ENCODE measurements at regions not wholly inside any gene's neighbourhood (a gene's known extent, or its start where the extent isn't known, plus 50 kb on each side); places are given as distances from the start of the nearest gene placed in this dataset.

DNA sequence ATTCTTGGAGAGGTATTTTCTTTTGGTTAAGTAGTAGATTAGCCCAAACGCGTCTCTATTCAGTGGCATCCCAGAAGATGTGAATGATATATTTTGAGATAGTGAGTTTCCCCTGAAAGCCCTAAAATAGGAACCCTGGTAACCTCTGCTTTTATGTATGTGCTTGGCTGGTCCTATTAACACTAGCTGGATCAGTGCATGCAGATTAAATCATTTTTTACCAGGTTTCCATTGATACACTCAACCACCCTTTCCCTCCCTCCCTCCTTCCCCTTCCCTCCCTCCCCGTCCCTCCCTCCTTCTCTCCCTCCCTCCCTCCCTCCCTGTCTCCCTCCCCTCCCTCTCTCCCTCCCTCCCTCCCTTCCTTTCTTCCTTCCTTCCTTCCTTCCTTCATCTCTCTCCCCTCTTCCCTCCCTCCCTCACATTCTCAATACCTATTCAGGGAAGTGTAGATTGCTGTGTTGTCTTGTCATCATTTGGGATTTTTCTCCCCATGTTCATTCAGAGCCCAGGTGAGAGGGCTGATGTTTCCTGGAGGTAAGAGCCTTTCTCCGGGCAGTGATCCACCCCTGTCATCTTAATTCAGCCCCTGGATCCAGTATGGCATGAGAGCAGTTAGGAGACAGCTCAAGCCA is 406.8 kb downstream of the PRDM2 start:
- no peak for DNase-seq

- no peak for DNase-seq
These were observed 408.6 kb downstream of the PRDM2 start for GRCh38 chr1:14108356-14109275.

GRCh38 chr1:14109276-14109635 is 409.3 kb downstream of the PRDM2 start:
- no peak for DNase-seq

GRCh38 chr1:14110040-14110439 is 410.1 kb downstream of the PRDM2 start:
- no peak for DNase-seq

- DNase-seq = no peak
These were observed 411.1 kb downstream of the PRDM2 start for GRCh38 chr1:14111121-14111520.

GRCh38 chr1:14112613-14113012 is 412.6 kb downstream of the PRDM2 start:
- no peak for DNase-seq

DNA sequence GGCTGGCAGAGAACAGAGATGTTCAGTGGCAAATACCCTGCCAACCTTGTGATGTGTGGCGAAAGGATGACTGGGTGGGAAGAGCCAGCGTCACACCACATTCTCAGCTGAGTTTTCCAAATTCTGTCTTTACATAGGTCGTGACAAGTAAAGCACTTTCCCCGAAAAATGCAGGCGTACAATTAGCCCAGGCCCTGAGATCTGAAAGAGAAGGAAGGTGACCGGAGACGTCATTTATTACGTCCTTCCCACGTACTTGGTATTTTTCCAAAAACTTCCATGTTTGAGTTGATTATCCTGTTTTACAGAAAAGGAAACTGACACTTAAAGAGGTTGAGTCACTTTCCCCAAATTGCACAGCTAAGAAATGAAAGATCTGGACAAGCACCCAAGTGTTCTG is 413.3 kb downstream of the PRDM2 start:
- DNase-seq = no peak

GRCh38 chr1:14113841-14114567 is 414.0 kb downstream of the PRDM2 start:
- no peak for DNase-seq

DNA sequence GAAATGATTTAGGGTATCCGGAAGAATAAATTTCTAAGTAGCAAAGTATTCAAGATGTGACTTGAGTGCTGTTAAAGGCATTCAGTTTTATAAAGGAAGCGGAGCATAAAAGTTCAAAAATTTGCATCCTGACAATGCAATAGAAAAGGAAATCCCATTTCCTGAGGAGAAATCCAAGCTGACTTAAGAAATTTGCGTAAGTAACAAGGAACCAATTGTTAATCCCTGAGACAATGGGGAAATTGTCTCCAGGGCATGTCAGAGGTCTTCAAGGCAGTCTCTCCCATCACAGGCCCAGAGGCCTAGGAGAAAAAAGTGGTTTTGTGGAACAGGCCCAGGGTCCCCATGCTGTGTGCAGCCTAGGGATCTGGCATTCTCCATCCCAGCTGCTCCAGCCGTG is 416.0 kb downstream of the PRDM2 start:
- no peak for DNase-seq

DNA sequence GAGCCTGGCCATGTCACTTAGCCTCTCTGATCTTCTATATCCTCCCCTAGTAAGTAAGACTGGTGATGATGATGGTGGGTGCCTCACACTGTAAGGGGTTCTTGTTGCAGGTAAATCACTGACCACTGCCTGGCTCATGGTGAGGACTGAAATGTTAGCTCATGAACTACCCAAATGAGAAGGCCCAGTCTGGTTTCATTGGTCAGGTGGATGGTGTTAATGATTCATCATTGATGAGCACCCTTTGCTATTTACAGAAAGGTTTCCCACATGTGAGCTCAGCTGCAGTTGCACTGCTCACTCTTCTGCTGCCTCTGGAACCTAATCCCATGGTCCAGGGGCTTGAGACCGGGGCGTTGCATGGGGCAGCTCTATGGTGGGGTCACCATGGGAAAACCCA is 417.7 kb downstream of the PRDM2 start:
- DNase-seq = no peak

DNA sequence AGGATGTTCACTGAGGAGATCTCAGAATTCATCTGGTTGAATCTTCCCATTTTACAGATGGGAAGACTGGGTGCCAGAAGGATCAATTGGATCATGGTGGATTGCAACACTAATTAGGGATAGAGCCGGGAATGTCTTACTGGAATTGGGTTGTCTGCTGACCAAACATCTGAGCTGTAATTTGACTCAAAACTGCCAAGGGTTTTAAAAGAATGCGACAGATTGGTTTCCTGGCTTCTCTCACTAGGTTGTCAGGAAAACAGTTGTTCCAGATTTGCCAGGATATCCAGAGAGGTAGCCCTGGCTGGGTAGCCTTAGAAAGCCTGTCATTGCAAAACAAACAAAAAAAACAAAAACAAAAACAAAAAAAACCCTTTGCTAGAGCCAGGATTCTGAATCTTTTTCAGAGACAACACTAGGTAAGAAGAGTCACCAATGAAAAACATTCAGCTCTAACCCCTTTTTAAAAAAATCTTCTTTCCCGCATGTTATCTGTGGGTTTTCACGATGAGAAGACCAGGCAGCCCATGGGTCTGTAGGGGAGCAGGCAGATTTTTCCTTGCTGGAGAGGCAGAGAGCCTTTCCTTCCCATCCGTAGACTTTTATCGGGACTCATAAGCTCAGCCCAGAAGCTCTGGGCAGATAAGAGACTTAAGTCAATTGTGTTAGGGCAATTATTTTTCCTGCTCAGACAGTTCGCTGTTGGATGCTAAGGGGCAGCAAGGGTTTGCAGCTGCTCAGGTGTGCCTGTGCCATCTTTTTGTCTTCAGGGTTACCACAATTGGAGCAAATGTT is 418.9 kb downstream of the PRDM2 start:
- no peak for DNase-seq

DNA sequence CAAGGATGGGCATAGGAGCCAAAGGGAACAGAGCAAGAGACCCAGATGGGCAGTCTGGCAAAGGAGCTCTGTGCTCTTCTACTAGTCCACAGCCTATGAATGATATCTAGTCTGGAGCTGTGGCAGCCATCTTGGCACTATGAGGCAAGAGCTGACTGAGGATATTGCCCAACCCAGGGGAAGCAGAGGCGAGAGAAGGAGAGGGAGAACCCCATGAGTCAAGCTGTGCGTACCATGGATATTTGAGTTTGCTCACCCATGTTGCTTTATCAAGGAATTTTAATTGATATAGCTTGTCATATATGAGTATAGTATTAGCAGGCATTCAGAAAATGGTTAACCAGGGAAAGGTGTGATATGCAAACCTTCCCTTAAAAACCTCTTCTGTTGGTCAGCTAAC is 420.9 kb downstream of the PRDM2 start:
- no peak for DNase-seq

GRCh38 chr1:14128096-14128495 is 428.1 kb downstream of the PRDM2 start:
- no peak for DNase-seq

DNA sequence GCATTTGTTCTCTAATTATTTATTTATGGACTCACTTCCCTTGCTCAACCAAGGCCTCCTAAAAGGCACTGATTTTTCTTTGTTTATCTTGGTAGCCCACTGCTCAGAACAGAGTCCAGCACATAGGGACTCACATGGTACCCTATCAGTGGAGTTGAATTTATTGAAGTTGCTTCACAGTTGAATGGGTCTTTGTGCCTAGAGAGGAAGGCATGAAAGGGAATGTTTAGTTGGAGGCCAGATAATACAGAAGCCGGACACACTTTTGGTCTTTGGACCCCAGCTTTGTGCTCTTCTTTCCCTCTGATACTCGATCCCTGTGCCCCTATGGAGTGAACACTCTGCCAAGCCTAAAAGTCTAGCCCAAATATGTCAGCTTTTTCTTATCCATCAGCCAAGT is 429.0 kb downstream of the PRDM2 start:
- no peak for DNase-seq

DNA sequence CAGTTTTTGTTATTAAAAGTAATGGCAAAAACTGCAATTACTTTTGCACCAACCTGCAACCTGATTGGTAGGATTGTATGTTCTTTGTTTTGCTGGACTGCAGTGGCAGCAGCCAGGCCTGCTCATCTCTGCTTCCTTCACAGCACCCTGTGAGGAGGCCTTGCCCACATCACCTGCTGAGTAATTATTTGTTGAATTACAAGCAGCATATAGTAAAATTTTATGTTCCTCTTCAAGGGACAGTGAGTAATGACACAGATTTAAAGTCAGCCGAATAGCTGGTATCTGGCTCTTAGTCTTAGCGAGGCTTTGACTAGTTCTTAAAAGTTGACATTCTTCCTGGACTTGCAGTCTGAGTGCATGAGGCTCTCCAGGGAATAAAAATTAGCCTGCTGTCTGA is 435.1 kb downstream of the PRDM2 start:
- DNase-seq = no peak

DNA sequence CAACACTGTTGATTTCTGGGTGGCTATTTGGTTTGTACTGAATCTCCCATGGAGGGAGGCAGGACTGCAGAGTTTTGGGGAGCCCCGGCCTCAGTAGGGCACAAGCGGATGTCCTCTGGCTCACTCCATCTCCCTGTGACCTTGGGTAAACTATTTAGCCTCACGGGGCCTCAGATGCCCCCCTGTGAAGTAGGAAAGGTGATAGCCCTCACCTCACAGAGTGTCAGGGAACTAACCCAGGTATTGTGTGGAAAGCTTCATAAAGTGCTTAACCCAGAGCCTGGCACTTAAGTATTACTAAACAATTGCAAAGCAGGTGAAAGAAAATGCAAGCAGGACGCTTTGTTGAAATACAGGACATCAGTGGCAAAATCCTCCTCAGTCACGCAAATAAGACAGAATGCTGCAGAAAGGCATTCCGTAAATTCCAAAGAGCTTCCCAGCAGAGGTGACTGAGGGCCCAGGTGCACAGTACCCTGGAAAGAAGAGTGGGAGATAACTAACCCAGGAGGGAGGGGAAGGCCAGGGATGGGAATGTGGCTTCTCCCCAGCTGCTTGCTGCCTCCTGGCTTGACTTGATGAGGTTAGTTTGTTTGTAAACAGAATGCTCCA is 436.3 kb downstream of the PRDM2 start:
- DNase-seq = no peak

DNA sequence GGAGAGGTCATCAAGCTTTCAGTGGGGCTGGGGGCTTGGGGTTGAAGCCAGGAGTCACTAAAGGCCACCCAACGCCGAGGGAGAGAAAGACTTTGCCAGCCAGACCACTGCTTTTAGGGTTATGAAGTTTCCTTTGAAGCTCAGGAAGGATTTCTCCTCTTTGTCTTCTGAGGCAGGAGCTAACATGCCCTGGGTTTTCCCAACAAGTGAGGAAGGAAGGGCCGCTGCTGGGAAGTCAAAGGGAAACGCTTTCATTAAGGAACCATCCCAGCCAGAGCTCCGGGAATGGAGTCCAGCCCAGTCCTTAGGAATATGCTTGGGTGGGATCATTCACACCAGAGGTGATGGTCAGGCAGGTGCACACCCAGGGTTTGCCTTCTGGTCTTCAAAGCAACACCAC is 436.9 kb downstream of the PRDM2 start:
- DNase-seq = no peak

GRCh38 chr1:14137411-14138134 is 437.6 kb downstream of the PRDM2 start:
- no peak for DNase-seq

DNA sequence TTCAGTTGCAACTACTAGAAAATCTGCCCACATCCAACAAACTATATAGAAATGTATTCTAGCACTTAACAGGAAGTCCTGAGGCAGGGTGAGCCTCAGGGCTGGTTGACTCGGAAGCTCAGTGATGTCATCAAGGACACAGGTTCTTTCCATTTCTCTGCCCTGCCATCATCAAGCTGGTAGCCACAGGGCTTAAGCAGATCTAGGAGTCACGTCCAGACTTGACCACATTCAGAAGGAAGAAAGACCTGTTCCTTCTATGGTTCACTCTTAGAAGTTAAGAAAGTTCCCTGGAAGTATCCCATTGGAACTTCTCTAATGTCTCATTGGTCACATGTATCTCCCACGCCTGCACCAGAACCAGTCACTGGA is 438.1 kb downstream of the PRDM2 start:
- no peak for DNase-seq

GRCh38 chr1:14138687-14139086 is 438.7 kb downstream of the PRDM2 start:
- no peak for DNase-seq

DNA sequence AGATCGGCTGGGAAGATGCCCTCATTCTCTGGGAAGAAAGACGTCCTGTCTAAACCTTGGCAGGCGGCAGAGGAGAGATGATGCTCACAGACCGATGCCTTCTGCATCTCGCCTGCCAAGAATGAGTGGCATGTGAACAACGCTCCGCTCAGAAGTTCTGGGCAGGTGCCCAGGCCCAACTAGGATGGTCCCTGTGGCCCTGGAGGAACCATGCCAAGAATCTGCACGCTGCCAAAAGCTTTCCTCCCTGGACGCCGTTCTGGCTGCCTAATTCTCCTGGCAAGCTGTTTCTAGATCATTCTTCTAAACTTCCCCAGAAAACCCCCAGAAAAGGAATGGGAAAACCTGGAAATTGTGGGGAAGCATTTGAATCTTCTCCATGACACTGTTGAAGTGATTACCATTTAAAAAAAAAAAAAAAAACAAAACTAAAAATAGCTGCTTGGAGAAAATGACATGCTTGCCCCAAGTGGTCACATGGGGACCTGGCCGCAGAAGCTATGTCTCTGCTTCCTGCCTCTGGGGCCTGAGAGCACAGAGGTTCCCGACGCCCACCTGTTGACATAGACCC is 440.9 kb downstream of the PRDM2 start:
- DNase-seq = no peak

GRCh38 chr1:14141656-14142055 is 441.7 kb downstream of the PRDM2 start:
- no peak for DNase-seq

Data from NCI-H1417 treated with DMSO at 0.1 percent for 48 hours (cell line).